Activated T-helper 17 cell treated with anti-CD3 and anti-CD28 coated beads, Interleukin-2, amount 50 U/mL, for 72 hours (primary cell): ENCODE measurements at regions not wholly inside any gene's neighbourhood (a gene's known extent, or its start where the extent isn't known, plus 50 kb on each side); places are given as distances from the start of the nearest gene placed in this dataset.

Experiments used
- ATAC-seq: fragments of 150-1000 bp; cut with Tn5 transposase; replicated peaks from 2 replicates; pipeline ENCODE4 v1.10.0; 2021; ENCODE audit warnings: mild to moderate bottlenecking, moderate library complexity
- H3K27ac Mint-ChIP-seq: one replicate; pipeline ENCODE4 v1.8.0; 2022; ENCODE audit warnings: mixed read lengths
- H3K27me3 Mint-ChIP-seq: one replicate; pipeline ENCODE4 v1.8.0; 2022; ENCODE audit warnings: mixed read lengths
- H3K36me3 Mint-ChIP-seq: one replicate; pipeline ENCODE4 v1.8.0; 2022; ENCODE audit warnings: low read depth, mild to moderate bottlenecking, mixed read lengths
- H3K4me1 Mint-ChIP-seq: one replicate; pipeline ENCODE4 v1.8.0; 2022; ENCODE audit warnings: mixed read lengths
- H3K4me3 Mint-ChIP-seq: one replicate; pipeline ENCODE4 v1.8.0; 2022; ENCODE audit warnings: mild to moderate bottlenecking, mixed read lengths
- H3K9me3 Mint-ChIP-seq: one replicate; pipeline ENCODE4 v1.8.0; 2022; ENCODE audit warnings: mixed read lengths

DNA sequence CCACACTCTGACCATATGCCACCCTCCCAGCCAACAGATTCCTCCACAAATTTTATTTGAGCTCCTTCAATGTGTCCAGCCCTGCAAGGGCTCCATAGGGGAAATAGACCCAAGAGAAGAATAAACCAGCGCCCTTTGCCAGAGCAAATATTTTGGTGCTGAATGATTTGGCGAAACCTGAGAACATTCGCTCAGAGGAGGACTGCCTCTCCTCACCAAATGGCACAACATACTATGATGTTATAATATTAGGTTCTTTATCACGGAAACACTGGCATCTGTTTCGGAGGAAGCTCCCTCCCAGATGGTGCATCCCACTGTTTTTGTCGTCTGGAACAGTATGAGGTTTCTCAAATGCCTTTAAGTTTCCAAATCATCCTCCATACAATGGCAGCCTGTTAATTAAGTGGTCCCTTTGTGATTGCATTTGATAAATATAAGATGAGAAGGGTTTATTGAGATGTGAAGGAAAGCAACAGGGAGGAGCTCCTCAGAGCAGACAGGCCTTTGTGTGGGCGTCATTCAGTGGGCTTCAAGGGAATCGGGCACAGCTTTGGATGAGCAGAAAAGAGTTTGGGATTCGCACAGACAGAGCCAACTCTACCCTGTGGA is 139.1 kb upstream of the ADRA1B start:
- peaks cover 30% of the 10 kb centered on the region for H3K27me3 Mint-ChIP-seq
- no peaks in the 10 kb centered on the region for H3K9me3 Mint-ChIP-seq
- H3K4me3 Mint-ChIP-seq = no peak overlapping the region
- peaks cover 14% of the 10 kb centered on the region for H3K4me1 Mint-ChIP-seq
- no peak overlapping the region for H3K27ac Mint-ChIP-seq
- ATAC-seq = no peak
- no peaks in the 10 kb centered on the region for H3K36me3 Mint-ChIP-seq

DNA sequence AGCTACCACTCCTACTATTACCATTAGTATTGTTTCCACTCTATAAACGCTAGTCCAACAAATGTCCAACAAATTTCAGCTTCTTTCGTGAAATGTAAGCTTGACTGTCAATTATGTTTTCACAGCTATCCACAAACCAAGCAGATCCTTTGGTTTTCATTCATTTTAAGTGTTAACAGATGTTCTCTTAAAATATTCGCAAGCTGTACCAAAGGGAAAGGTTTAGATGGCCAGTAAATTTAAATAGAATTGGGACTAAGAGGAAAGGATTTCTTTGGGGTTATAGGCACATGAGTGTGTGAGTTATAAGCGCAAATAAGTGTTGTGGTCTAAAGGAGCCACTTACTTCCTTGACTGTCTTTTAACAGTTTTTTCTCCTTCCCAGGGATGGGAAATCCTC is 136.8 kb upstream of the ADRA1B start:
- Mint-ChIP-seq H3K36me3 (no peaks in the 10 kb centered on the region), H3K27ac (no peak overlapping the region), H3K4me3 (no peak overlapping the region), H3K27me3 (peaks cover 21% of the 10 kb centered on the region), H3K9me3 (no peaks in the 10 kb centered on the region), H3K4me1 (peaks cover 9% of the 10 kb centered on the region)
- no peak for ATAC-seq

DNA sequence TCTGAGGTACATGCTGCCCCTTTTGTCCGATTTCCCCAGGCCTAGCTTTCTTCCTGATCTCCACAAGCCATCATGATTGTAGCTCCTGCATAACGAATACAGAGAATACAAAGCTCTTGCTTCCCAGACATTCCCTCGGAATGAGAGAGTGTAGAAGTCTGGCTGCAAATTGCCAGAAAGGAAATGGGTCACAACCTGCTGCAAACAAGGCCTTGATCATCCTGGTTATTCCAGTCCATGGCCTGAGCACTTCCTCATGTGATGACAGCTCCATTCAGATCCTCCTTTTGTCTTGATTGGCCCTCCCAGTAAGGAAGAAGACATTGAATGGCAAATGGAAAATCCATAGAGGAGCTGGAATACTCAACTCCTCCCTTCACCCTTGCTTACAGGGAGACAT is 136.0 kb upstream of the ADRA1B start:
- Mint-ChIP-seq H3K4me1 (peaks cover 9% of the 10 kb centered on the region), H3K9me3 (no peaks in the 10 kb centered on the region), H3K4me3 (no peak overlapping the region), H3K27ac (no peak overlapping the region), H3K36me3 (no peaks in the 10 kb centered on the region), H3K27me3 (peaks cover 14% of the 10 kb centered on the region)
- ATAC-seq = no peak

DNA sequence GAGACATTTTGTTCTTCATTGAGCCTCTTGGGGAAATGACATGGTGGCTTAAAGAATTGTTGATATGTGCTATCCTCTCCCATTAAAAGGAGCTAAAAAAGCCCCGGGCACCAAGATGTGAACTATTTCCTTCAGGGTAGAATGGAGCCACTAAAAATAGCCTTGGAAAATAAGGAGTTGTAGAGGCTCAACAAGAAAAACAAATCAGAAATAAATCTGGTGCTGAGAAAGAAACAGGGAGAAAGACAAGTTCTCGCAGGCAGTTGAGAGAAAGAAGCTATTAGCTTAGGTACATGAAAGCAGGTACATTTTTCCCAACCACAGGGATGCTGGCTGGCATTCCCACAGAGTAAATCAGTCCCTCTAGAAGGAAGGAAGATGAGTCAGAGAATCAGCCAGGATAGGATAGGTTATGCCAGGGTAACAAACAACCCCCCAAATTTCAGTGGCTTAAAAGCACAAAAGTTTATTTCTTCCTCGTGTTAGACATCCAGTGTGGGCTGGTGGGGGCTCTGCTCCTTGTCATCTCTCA is 134.6 kb upstream of the ADRA1B start:
- peaks cover 9% of the 10 kb centered on the region for H3K4me1 Mint-ChIP-seq
- no peaks in the 10 kb centered on the region for H3K36me3 Mint-ChIP-seq
- H3K9me3 Mint-ChIP-seq = no peaks in the 10 kb centered on the region
- H3K27me3 Mint-ChIP-seq = peaks cover 21% of the 10 kb centered on the region
- no peak overlapping the region for H3K27ac Mint-ChIP-seq
- ATAC-seq = no peak
- H3K4me3 Mint-ChIP-seq = no peak overlapping the region

DNA sequence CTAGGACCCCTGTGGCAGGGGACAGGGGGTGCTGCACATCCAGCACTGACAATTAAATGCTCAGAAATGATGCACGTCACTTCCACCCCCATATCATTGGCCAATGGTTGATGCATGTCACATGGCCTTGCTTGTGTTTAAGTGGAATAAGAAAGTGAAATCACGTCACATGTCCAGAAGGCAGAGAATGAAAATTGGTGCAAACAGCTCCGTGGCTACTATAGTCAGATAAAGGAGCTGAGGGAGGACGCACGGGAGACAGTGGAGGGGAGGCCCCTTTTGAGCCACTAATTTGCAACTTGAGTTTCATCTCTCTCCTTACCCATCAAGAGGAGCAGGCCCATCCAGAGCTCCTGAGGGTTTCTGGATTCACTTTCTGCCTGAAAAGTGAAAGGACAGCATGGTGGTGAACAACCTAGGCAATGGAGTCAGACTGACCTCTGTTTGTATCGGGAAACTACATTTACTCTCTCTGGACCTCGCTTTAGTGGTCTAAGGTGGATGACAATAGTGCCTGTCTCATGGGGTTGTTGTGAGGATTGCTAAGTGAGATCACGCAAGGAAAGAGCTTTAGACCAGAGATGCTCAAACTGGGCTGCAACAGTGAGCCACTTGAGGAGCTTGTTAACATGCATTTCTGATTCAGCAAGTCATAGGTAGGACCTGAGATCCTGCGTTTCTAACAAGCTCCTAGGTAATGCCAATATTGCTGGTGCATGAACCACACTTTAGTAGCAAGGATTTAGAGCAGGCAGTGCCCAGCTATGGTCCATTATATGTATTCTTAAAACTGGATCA is 133.9 kb upstream of the ADRA1B start:
- H3K27me3 Mint-ChIP-seq = peaks cover 24% of the 10 kb centered on the region
- no peaks in the 10 kb centered on the region for H3K36me3 Mint-ChIP-seq
- peak; percentile 66 for ATAC-seq
- H3K9me3 Mint-ChIP-seq = no peaks in the 10 kb centered on the region
- no peak overlapping the region for H3K4me3 Mint-ChIP-seq
- H3K4me1 Mint-ChIP-seq = peaks cover 9% of the 10 kb centered on the region
- H3K27ac Mint-ChIP-seq = no peak overlapping the region

DNA sequence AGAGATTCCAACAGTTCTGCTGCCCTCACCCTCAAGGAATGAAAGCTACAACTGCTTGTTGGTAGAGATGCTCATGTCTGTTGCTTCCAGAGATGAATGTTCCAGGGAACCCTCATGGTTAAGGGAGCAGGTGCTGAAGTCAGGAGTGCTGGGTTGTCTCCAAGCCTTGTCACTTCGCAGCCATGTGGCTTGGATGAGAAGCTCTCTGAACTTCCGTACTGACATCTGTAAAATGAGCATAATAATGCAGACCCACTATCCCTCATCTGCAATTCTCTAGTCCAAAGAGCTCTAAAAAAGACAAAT is 133.3 kb upstream of the ADRA1B start:
- H3K27me3 Mint-ChIP-seq = peaks cover 29% of the 10 kb centered on the region
- ATAC-seq = no peak
- no peak overlapping the region for H3K27ac Mint-ChIP-seq
- H3K4me1 Mint-ChIP-seq = peaks cover 9% of the 10 kb centered on the region
- no peak overlapping the region for H3K4me3 Mint-ChIP-seq
- H3K9me3 Mint-ChIP-seq = no peaks in the 10 kb centered on the region
- no peaks in the 10 kb centered on the region for H3K36me3 Mint-ChIP-seq

DNA sequence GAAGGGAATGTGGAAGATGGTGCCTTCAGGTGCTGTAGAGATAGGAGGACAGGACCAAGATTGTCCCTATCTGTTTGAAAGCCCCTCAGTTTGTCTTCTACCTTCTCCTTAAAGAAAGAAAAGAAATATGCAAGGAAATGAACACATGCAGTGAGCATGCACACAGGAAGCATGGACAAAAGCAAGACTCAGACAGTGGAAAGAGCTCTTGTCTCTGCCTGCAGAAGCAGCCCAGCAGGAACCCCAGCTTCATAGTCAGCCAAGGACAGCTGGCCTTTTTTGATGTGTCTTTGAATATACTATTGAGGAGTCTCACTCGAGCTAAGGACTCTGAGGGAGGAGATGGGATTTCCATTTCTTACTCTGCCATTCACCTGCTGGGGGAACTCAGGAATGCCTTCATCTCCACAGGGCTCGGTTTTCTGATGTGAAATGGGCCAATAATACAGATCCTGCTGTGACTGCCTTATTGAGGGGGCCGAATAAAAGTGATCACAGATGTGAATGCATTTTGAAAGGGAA is 132.5 kb upstream of the ADRA1B start:
- Mint-ChIP-seq H3K4me3 (no peak overlapping the region), H3K4me1 (peaks cover 6% of the 10 kb centered on the region), H3K9me3 (no peaks in the 10 kb centered on the region), H3K36me3 (no peaks in the 10 kb centered on the region), H3K27ac (no peak overlapping the region), H3K27me3 (peaks cover 29% of the 10 kb centered on the region)
- no peak for ATAC-seq

DNA sequence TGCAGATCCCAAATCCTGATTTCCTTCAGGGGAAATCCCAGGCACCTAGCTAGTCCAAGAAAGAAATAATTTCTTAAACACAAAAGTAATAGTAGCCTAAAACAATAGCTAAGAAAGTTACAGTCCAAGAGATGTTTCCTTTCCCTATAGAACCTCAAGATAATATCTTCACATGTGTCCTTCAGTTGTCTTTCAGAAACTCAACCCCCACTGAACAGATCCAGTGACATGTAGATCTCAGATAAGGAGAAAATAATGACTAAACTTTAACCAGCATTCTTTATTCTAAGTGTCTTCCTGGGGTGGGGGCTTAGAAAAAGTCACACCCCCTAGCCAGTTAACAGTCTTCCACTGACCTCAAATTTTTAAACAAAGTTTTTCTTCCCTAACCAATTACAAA is 131.3 kb upstream of the ADRA1B start:
- no peak for ATAC-seq
- peaks cover 4% of the 10 kb centered on the region for H3K4me1 Mint-ChIP-seq
- H3K27me3 Mint-ChIP-seq = peaks cover 29% of the 10 kb centered on the region
- H3K27ac Mint-ChIP-seq = no peak overlapping the region
- no peaks in the 10 kb centered on the region for H3K9me3 Mint-ChIP-seq
- no peaks in the 10 kb centered on the region for H3K36me3 Mint-ChIP-seq
- no peak overlapping the region for H3K4me3 Mint-ChIP-seq

DNA sequence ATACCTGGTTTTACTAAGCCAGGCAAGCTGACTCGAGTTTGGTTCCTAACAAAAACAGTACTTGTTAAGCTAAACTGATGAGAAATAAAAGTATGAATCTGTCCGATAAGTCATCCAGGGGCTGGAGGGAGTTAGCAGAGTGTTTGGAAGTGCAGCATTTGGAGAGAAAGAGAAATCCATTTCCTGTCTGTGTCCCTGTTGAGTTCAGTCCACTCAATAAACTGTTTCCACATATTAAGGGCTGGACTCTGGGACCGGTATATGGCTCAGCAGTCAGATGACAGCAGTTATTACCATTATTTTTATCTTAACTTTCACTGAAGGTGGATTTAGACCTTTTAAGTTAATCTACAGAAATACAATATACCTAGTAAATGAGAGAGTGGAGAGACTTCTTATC is 130.6 kb upstream of the ADRA1B start:
- no peaks in the 10 kb centered on the region for H3K9me3 Mint-ChIP-seq
- ATAC-seq = no peak
- no peak overlapping the region for H3K27ac Mint-ChIP-seq
- no peaks in the 10 kb centered on the region for H3K36me3 Mint-ChIP-seq
- peaks cover 29% of the 10 kb centered on the region for H3K27me3 Mint-ChIP-seq
- H3K4me1 Mint-ChIP-seq = peaks cover 4% of the 10 kb centered on the region
- no peak overlapping the region for H3K4me3 Mint-ChIP-seq

DNA sequence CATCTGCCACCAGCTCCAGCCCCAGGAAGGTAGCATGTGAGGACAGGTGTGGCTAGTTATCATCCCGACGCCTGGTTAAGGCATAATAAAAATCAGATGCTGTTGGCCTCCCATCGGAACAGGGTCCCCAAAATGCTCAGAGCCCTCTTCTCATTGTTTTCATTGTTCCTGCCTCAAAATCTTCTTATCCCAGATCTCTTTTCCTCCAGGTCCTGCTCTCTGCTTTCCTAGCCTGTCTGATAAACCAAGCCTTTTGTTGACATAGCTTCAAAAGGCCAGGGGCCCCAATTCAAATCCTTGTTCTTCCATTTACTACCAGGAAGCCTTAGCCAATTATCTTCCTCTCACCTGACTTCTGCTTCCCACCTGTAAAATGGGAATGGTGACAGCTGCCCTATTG is 130.1 kb upstream of the ADRA1B start:
- Mint-ChIP-seq H3K9me3 (no peaks in the 10 kb centered on the region), H3K36me3 (no peaks in the 10 kb centered on the region), H3K4me3 (no peak overlapping the region), H3K27ac (no peak overlapping the region), H3K27me3 (peaks cover 29% of the 10 kb centered on the region), H3K4me1 (peaks cover 4% of the 10 kb centered on the region)
- ATAC-seq = no peak

DNA sequence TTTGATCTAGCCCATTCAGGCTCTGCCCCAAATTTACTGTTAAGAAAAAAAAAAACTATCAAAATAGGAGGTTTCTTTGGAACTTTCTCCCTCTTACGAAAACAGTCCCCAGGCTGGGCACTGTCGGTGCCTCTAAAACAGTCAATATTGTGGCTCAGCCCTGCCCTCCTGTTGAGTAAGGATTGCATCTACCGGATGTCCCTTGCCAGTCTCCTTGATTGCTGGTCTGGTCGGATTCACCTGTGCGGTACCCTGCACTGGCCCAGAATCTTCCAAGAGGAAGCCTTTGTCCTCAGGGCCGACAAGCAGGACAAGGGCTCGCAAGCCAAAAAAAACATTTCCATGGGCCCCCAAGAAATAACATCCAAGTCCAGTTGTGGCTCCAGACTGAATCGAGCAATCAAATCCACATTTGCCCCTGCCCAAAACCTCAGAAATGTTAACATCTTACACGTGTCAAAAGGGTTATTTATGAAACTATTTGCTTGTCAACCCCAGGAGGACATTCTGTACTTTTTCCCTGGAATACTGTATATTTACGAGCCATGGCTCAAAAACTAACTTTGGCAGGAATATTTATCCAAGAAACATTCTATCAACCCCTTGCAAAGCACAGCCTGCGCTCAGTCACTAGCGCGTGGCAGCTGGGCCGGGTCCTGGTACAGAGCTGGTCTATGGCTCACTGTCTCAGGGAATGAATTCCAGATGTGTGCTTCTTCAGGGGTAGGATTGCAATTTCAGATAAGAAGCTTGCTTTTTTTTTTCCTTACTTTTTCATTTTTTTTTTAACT is 129.2 kb upstream of the ADRA1B start:
- peaks cover 26% of the 10 kb centered on the region for H3K27me3 Mint-ChIP-seq
- no peak for ATAC-seq
- no peaks in the 10 kb centered on the region for H3K36me3 Mint-ChIP-seq
- no peaks in the 10 kb centered on the region for H3K9me3 Mint-ChIP-seq
- H3K4me3 Mint-ChIP-seq = no peak overlapping the region
- no peak overlapping the region for H3K27ac Mint-ChIP-seq
- peaks cover 2% of the 10 kb centered on the region for H3K4me1 Mint-ChIP-seq

DNA sequence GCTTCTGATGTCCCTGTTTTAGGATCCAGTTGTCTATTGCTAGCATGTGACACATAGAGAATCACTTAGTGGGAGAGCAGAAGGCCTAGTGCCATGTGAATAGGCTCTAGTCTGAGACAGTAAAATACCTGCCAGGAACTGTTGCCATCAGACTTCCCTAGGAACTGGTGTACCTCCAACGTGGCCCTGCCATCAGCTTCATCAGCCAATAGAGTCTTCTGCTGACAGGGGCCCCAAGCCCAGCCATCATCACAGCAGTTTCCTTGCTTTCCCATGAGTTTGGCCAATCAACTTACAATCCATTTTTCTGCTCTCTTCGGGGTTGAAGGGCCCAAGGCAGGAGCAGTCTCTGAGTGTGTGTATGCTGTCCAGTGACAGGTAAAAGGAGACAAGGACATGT is 128.4 kb upstream of the ADRA1B start:
- no peak overlapping the region for H3K4me3 Mint-ChIP-seq
- no peak overlapping the region for H3K27ac Mint-ChIP-seq
- no peaks in the 10 kb centered on the region for H3K4me1 Mint-ChIP-seq
- H3K27me3 Mint-ChIP-seq = peaks cover 26% of the 10 kb centered on the region
- no peak for ATAC-seq
- H3K9me3 Mint-ChIP-seq = no peaks in the 10 kb centered on the region
- no peaks in the 10 kb centered on the region for H3K36me3 Mint-ChIP-seq

DNA sequence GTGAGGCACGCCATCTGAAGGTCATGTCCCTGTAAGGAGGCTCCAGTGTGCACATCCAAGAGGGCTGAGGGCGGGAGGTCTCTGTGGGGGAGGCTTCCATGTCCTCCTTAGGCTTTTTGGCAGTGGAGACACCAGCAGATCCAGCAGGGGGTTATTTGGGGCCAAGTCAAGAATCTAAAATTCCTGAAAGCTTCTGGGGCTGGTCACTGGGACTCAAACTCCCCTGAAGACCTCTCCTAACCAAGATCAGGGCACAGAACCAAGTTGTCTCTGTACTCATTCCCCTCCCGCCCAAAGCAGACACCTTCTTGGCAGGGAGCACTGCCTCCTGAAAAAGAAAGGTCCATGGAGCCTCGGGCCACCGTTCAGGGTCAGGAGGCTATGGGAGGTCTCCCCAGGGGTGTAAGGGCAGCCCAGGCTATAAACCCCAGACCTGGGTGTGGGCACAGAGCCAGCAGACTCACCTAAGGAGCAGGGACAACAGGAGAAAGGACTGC is 127.4 kb upstream of the ADRA1B start:
- Mint-ChIP-seq H3K36me3 (no peaks in the 10 kb centered on the region), H3K4me1 (no peaks in the 10 kb centered on the region), H3K27ac (no peak overlapping the region), H3K27me3 (peaks cover 21% of the 10 kb centered on the region), H3K9me3 (no peaks in the 10 kb centered on the region), H3K4me3 (no peak overlapping the region)
- no peak for ATAC-seq

DNA sequence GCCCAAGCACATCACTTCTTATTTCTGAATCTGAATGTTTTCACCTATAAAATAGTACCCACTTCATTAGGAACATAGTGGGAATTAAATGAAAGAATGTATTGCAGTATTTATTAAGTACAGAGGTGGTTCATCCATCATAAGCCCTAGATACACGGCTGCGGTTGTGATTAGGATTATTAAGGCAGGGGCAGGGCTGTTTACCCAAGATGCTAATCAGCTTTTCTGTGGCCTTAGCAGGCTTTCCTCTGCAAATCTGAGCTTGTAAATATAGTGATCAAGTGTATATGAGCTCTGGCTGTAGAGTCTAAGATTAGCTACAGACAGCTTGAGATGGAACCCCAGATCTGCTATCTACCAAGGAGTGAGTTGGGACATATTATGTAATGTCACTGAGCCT is 124.1 kb upstream of the ADRA1B start:
- Mint-ChIP-seq H3K36me3 (no peaks in the 10 kb centered on the region), H3K4me3 (no peak overlapping the region), H3K4me1 (no peaks in the 10 kb centered on the region), H3K9me3 (no peaks in the 10 kb centered on the region), H3K27ac (no peak overlapping the region), H3K27me3 (peaks cover 8% of the 10 kb centered on the region)
- ATAC-seq = no peak
